Ovary (tissue), 7 donors: ENCODE measurements at regions not wholly inside any gene's neighbourhood (a gene's known extent, or its start where the extent isn't known, plus 50 kb on each side); places are given as distances from the start of the nearest gene placed in this dataset.
"Not testable (repeated sequence)": the region's sequence is repeated elsewhere in the genome, so short reads cannot be mapped to it uniquely, and the experiment has no call there.

Source experiments
- DNase-seq, 5 donors: peaks; one replicate each; pipeline ENCODE4 v3.0.0-alpha.2; 2019 to 2020
- H3K27ac ChIP-seq, 2 donors: fragments of 200-600 bp; one replicate each; pipeline versions ENCODE4 v1.5.1 to v1.8.0; 2019 to 2022
- H3K27me3 ChIP-seq: fragments of 200-600 bp; one replicate; pipeline ENCODE4 v1.8.0; 2022
- H3K36me3 ChIP-seq: fragments of 200-600 bp; sonication (generic); one replicate; pipeline ENCODE4 v1.5.1; 2019
- H3K4me1 ChIP-seq: one replicate; pipeline ENCODE4 v1.8.1; 2013; ENCODE audit warnings: mild to moderate bottlenecking, moderate library complexity; ENCODE audit not compliant: insufficient read depth
- H3K4me3 ChIP-seq: fragments of 200-600 bp; sonication (generic); one replicate; pipeline ENCODE4 v1.5.1; 2017
- H3K9me3 ChIP-seq, 2 donors: fragments of 200-600 bp in 1 of 2; sonication (generic) in 1 of 2; one replicate each; pipeline versions ENCODE4 v1.5.1 to v1.8.1; 2013 to 2019; ENCODE audit warnings: mild to moderate bottlenecking in 1 of 2, moderate library complexity in 1 of 2
- CTCF ChIP-seq, 3 donors: fragments of 450-650 bp in 2 of 3; fragments of 200-600 bp in 1 of 3; IDR thresholded peaks; one replicate each; pipeline versions ENCODE4 v1.5.1 to v1.8.0; 2016 to 2022; ENCODE audit warnings: antibody characterized with exemption in 3 of 3, mild to moderate bottlenecking in 1 of 3
- EP300 ChIP-seq: sonication (generic); formaldehyde crosslinking; IDR thresholded peaks from one replicate; pipeline ENCODE4 v1.6.1; 2017; ENCODE audit warnings: antibody characterized with exemption
- POLR2A ChIP-seq: fragments of 450-650 bp; IDR thresholded peaks from one replicate; pipeline ENCODE4 v1.6.1; 2017; ENCODE audit warnings: antibody characterized with exemption, mild to moderate bottlenecking, moderate library complexity
- WGBS, 3 donors: extraction: QIAGEN DNeasy Blood & Tissue Kit in 1 of 3; methylation state at CpG; one replicate each; pipeline versions ENCODE4 v1.1.5 to v1.1.7; 2013 to 2017; 5-methylcytosine and 5-hydroxymethylcytosine counted together
- intact Hi-C, 4 donors: fragments of 100-400 bp; cut with DNase I; formaldehyde crosslinking; loops; one replicate each; pipeline versions ENCODE4 v1.11.0 to v1.15.1; 2022 to 2023
- donor health status: DM: no; HTN: no; CAD: no; lungs with moderate emphysema.
- donor health status: DM: no; HTN: no; CAD: no.
- donor health status: Bipolar disorder and iron deficiency.
- donor health status: DM: no; HTN: no; CAD: no.
- donor health status: DM: yes; HTN: yes; CAD: no.

DNA sequence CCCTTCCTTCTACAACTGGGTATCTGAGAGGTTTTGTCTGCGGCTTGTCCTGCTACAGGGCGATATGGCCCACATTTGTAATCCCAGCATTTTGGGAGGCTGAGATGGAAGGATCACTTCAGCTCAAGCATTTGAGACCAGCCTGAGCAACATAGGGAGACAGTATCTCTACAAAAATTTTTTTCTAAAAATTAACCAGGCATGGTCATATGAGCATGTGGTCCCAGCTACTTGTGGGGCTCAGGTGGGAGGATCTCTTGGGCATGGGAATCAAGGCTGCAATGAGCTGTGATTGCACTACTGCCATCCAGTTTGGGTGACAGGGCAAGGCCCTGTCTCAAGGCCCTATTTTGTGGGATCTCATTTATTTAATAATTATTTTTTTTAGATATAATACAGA is 420.6 kb upstream of the PABPC4L start:
- Histone ChIP-seq H3K4me1 (no peaks in the 10 kb centered on the region), H3K27me3 (no peaks in the 10 kb centered on the region), H3K9me3 (no peaks in the 10 kb centered on the region), H3K27ac (no peak overlapping the region), H3K4me3 (no peak overlapping the region), H3K36me3 (no peaks in the 10 kb centered on the region)
- DNase-seq = no peak
- 93 to 100% (median 96%) methylated on average over 2 of the region's 2 CpGs for WGBS, 3 donors
- TF ChIP-seq EP300 = no peak
- no peak for TF ChIP-seq CTCF (IDR thresholded peaks at IDR 0.05)
- no peak for TF ChIP-seq POLR2A
- intact Hi-C loops = no loop called here

DNA sequence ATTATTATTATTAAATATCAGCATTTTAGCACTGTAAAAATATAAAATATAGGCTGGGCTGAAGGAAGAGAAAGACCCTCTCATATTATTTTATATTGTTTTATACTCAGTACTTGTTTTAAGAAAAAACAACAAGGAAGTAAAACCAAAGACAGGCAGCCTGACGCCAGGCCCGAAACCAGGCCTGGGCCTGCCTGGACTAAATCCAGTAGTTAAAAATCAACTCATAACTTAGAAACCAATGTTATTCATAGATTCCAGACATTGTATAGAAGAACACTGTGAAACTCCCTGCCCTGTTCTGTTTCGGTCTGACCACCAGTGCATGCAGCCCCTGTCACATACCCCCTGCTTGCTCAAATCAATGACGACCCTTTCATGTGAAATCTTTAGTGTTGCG is 420.1 kb upstream of the PABPC4L start:
- H3K4me3 ChIP-seq, H3K27me3 ChIP-seq, H3K9me3 ChIP-seq, H3K4me1 ChIP-seq, H3K27ac ChIP-seq, H3K36me3 ChIP-seq, intact Hi-C loops, DNase-seq: not testable (repeated sequence)
- 64 to 74% (median 72%) methylated on average over 5 of the region's 5 CpGs for WGBS, 3 donors

- no peak overlapping the region for H3K4me3 ChIP-seq
- intact Hi-C loops = no loop called here
- no peaks in the 10 kb centered on the region for H3K4me1 ChIP-seq
- H3K27me3 ChIP-seq = no peaks in the 10 kb centered on the region
- H3K36me3 ChIP-seq = no peaks in the 10 kb centered on the region
- H3K9me3 ChIP-seq = no peaks in the 10 kb centered on the region
- H3K27ac ChIP-seq = no peak overlapping the region
- no peak for TF ChIP-seq CTCF (IDR thresholded peaks at IDR 0.05)
- TF ChIP-seq POLR2A = no peak
- TF ChIP-seq EP300 = no peak
- no peak for DNase-seq
- WGBS, 3 donors = 86 to 100% (median 90%) methylated on average over 1 of the region's 1 CpG
Measured at GRCh38 chr4:134610956-134611355, 409.4 kb upstream of the PABPC4L start.

GRCh38 chr4:134610172-134610571 is 408.6 kb upstream of the PABPC4L start:
- intact Hi-C loops = no loop called here
- no peaks in the 10 kb centered on the region for H3K27me3 ChIP-seq
- H3K4me3 ChIP-seq = no peak overlapping the region
- no peak overlapping the region for H3K27ac ChIP-seq
- TF ChIP-seq POLR2A (no peak), EP300 (no peak), CTCF (IDR thresholded peaks at IDR 0.05) (no peak)
- WGBS, 3 donors = 43 to 54% (median 49%) methylated on average over 1 of the region's 1 CpG
- no peak for DNase-seq
- H3K4me1 ChIP-seq = no peaks in the 10 kb centered on the region
- H3K9me3 ChIP-seq = no peaks in the 10 kb centered on the region
- H3K36me3 ChIP-seq = no peaks in the 10 kb centered on the region

- TF ChIP-seq EP300 = no peak
- TF ChIP-seq POLR2A = no peak
- TF ChIP-seq CTCF (IDR thresholded peaks at IDR 0.05) = no peak
- no peaks in the 10 kb centered on the region for H3K4me1 ChIP-seq
- intact Hi-C loops = no loop called here
- H3K36me3 ChIP-seq = no peaks in the 10 kb centered on the region
- 58 to 95% (median 92%) methylated on average over 1 of the region's 1 CpG for WGBS, 3 donors
- no peak overlapping the region for H3K4me3 ChIP-seq
- no peaks in the 10 kb centered on the region for H3K9me3 ChIP-seq
- no peak for DNase-seq
- no peaks in the 10 kb centered on the region for H3K27me3 ChIP-seq
- H3K27ac ChIP-seq = no peak overlapping the region
Measured at GRCh38 chr4:134601706-134602105, 400.1 kb upstream of the PABPC4L start.
